ENCODE measurements at regions not wholly inside any gene's neighbourhood (a gene's known extent, or its start where the extent isn't known, plus 50 kb on each side); places are given as distances from the start of the nearest gene placed in this dataset.

- Histone ChIP-seq H3K4me3 (ENCODE audit: low read length, poor library complexity, severe bottlenecking) (no peak overlapping the region), H2AFZ (ENCODE audit: low read length) (no peak overlapping the region), H3K79me2 (ENCODE audit: insufficient read depth, low read length) (no peaks in the 10 kb centered on the region), H3K9me2 (replicated peaks; ENCODE audit: low read depth, low read length) (no peaks in the 10 kb centered on the region), H3K4me2 (ENCODE audit: low read depth, low read length, poor library complexity, severe bottlenecking) (no peak overlapping the region), H3F3A (ENCODE audit: low read depth) (no peaks in the 10 kb centered on the region), H4K20me1 (ENCODE audit: insufficient read depth, low read length, poor library complexity, severe bottlenecking) (no peaks in the 10 kb centered on the region), H3K36me3 (ENCODE audit: insufficient read depth, low read length) (no peaks in the 10 kb centered on the region), H3K27me3 (ENCODE audit: insufficient read depth, low read length, poor library complexity, severe bottlenecking) (no peaks in the 10 kb centered on the region), H3K9me3 (ENCODE audit: insufficient read depth, low read depth, low read length) (no peaks in the 10 kb centered on the region), H3K9ac (ENCODE audit: low read depth, low read length, poor library complexity, severe bottlenecking) (no peak overlapping the region), H3K4me1 (ENCODE audit: insufficient read depth, low read length, poor library complexity, severe bottlenecking) (no peaks in the 10 kb centered on the region)
- TF ChIP-seq CTCF (conservative IDR thresholded peaks at IDR 0.05; ENCODE audit: low read length) (no peak), EZH2phosphoT487 (IDR thresholded peaks at IDR 0.05; ENCODE audit: borderline replicate concordance) (no peak)
These were observed 79.7 kb upstream of the ACKR3 start for GRCh38 chr2:236489895-236490404.

- H3K9me2 ChIP-seq (replicated peaks; ENCODE audit: low read depth, low read length) = no peaks in the 10 kb centered on the region
- H3K36me3 ChIP-seq (ENCODE audit: insufficient read depth, low read length) = no peaks in the 10 kb centered on the region
- no peaks in the 10 kb centered on the region for H4K20me1 ChIP-seq (ENCODE audit: insufficient read depth, low read length, poor library complexity, severe bottlenecking)
- H2AFZ ChIP-seq (ENCODE audit: low read length) = no peak overlapping the region
- TF ChIP-seq EZH2phosphoT487 (IDR thresholded peaks at IDR 0.05; ENCODE audit: borderline replicate concordance) = no peak
- no peak for TF ChIP-seq CTCF (conservative IDR thresholded peaks at IDR 0.05; ENCODE audit: low read length)
- H3K4me3 ChIP-seq (ENCODE audit: low read length, poor library complexity, severe bottlenecking) = no peak overlapping the region
- H3K79me2 ChIP-seq (ENCODE audit: insufficient read depth, low read length) = no peaks in the 10 kb centered on the region
- H3F3A ChIP-seq (ENCODE audit: low read depth) = no peaks in the 10 kb centered on the region
- H3K4me2 ChIP-seq (ENCODE audit: low read depth, low read length, poor library complexity, severe bottlenecking) = no peak overlapping the region
- no peaks in the 10 kb centered on the region for H3K4me1 ChIP-seq (ENCODE audit: insufficient read depth, low read length, poor library complexity, severe bottlenecking)
- no peaks in the 10 kb centered on the region for H3K27me3 ChIP-seq (ENCODE audit: insufficient read depth, low read length, poor library complexity, severe bottlenecking)
- H3K9me3 ChIP-seq (ENCODE audit: insufficient read depth, low read depth, low read length) = no peaks in the 10 kb centered on the region
- no peak overlapping the region for H3K9ac ChIP-seq (ENCODE audit: low read depth, low read length, poor library complexity, severe bottlenecking)
These were observed 73.3 kb upstream of the ACKR3 start for GRCh38 chr2:236496340-236496739.

GRCh38 chr2:236498369-236498768, 71.3 kb upstream of the ACKR3 start:
- no peak overlapping the region for H3K4me3 ChIP-seq (ENCODE audit: low read length, poor library complexity, severe bottlenecking)
- no peaks in the 10 kb centered on the region for H3K27me3 ChIP-seq (ENCODE audit: insufficient read depth, low read length, poor library complexity, severe bottlenecking)
- no peaks in the 10 kb centered on the region for H3K9me2 ChIP-seq (replicated peaks; ENCODE audit: low read depth, low read length)
- no peaks in the 10 kb centered on the region for H3K79me2 ChIP-seq (ENCODE audit: insufficient read depth, low read length)
- H3K4me2 ChIP-seq (ENCODE audit: low read depth, low read length, poor library complexity, severe bottlenecking) = no peak overlapping the region
- no peaks in the 10 kb centered on the region for H3K36me3 ChIP-seq (ENCODE audit: insufficient read depth, low read length)
- no peak overlapping the region for H2AFZ ChIP-seq (ENCODE audit: low read length)
- no peaks in the 10 kb centered on the region for H3K9me3 ChIP-seq (ENCODE audit: insufficient read depth, low read depth, low read length)
- no peaks in the 10 kb centered on the region for H4K20me1 ChIP-seq (ENCODE audit: insufficient read depth, low read length, poor library complexity, severe bottlenecking)
- no peaks in the 10 kb centered on the region for H3K4me1 ChIP-seq (ENCODE audit: insufficient read depth, low read length, poor library complexity, severe bottlenecking)
- H3F3A ChIP-seq (ENCODE audit: low read depth) = no peaks in the 10 kb centered on the region
- H3K9ac ChIP-seq (ENCODE audit: low read depth, low read length, poor library complexity, severe bottlenecking) = no peak overlapping the region
- TF ChIP-seq CTCF (conservative IDR thresholded peaks at IDR 0.05; ENCODE audit: low read length) = no peak
- TF ChIP-seq EZH2phosphoT487 (IDR thresholded peaks at IDR 0.05; ENCODE audit: borderline replicate concordance) = no peak
